Stomach (tissue), 8 donors: ENCODE measurements at regions not wholly inside any gene's neighbourhood (a gene's known extent, or its start where the extent isn't known, plus 50 kb on each side); places are given as distances from the start of the nearest gene placed in this dataset.

ENCODE experiments used
- DNase-seq, 2 donors: peaks; one replicate each; pipeline versions ENCODE4 v3.0.0 to v3.0.0-alpha.2; 2013 to 2019
- H3K27ac ChIP-seq, 5 donors: fragments of 200-600 bp in 4 of 5; sonication (generic) in 4 of 5; one replicate each; pipeline ENCODE4 v1.5.1; 2013 to 2019; ENCODE audit warnings: mild to moderate bottlenecking in 1 of 5, moderate library complexity in 1 of 5
- H3K27me3 ChIP-seq, 3 donors: fragments of 200-600 bp; sonication (generic); one replicate each; pipeline ENCODE4 v1.5.1; 2017 to 2019; ENCODE audit warnings: mixed run types in 1 of 3
- H3K36me3 ChIP-seq, 4 donors: fragments of 200-600 bp; sonication (generic); 1 replicate in 3 of 4; 2 replicates in 1 of 4; pipeline ENCODE4 v1.5.1; 2016 to 2019
- H3K4me1 ChIP-seq, 4 donors: fragments of 200-600 bp; sonication (generic); one replicate each; pipeline ENCODE4 v1.5.1; 2016 to 2019
- H3K4me3 ChIP-seq, 4 donors: fragments of 200-600 bp; sonication (generic) in 3 of 4; one replicate each; pipeline ENCODE4 v1.5.1; 2016 to 2019; ENCODE audit warnings: mild to moderate bottlenecking in 1 of 4
- H3K9me3 ChIP-seq, 4 donors: fragments of 200-600 bp; sonication (generic); one replicate each; pipeline ENCODE4 v1.5.1; 2016 to 2019
- CTCF ChIP-seq, 7 experiments: fragments of 450-650 bp in 4 of 7; fragments of 200-600 bp in 3 of 7; sonication (generic) in 3 of 7; IDR thresholded peaks; one replicate each; pipeline ENCODE4 v1.5.1; 2016 to 2019; ENCODE audit warnings: antibody characterized with exemption in 7 of 7, control low read depth in 2 of 7, mild to moderate bottlenecking in 1 of 7
- EP300 ChIP-seq: sonication (generic); formaldehyde crosslinking; IDR thresholded peaks from one replicate; pipeline ENCODE4 v1.6.1; 2017; ENCODE audit warnings: antibody characterized with exemption
- POLR2A ChIP-seq, 4 donors: fragments of 450-650 bp; IDR thresholded peaks; one replicate each; pipeline ENCODE4 v1.6.1; 2016; ENCODE audit warnings: antibody characterized with exemption in 4 of 4, control low read depth in 2 of 4, mild to moderate bottlenecking in 1 of 4, moderate library complexity in 1 of 4
- POLR2AphosphoS5 ChIP-seq, 3 donors: sonication (generic); formaldehyde crosslinking; IDR thresholded peaks; one replicate each; pipeline ENCODE4 v1.6.1; 2016; ENCODE audit warnings: antibody characterized with exemption in 3 of 3
- whole genome bisulfite sequencing, 5 donors: extraction: QIAGEN DNeasy Blood & Tissue Kit in 3 of 5; methylation state at CpG; one replicate each; pipeline versions ENCODE4 v1.1.5 to v1.1.7; 2013 to 2018; 5-methylcytosine and 5-hydroxymethylcytosine counted together
- intact Hi-C: fragments of 100-400 bp; cut with DNase I; formaldehyde crosslinking; loops from one replicate; pipeline ENCODE4 v1.15.1; 2023; ENCODE audit warnings: low total_unique reads
- donor health status: healthy with polysubstance abuse.
- donor health status: Bipolar disorder and iron deficiency.
- donor health status: healthy.

- H3K4me3 ChIP-seq: no peak overlapping the region
- DNase-seq: peak in 1 of 2 donors; percentile 70
- 48 to 61% (median 55%) methylated on average over 9 of the region's 9 CpGs for WGBS, 5 donors
- peak overlapping the region in 4 of 5 donors; percentile 31 to 72 (median 60) for H3K27ac ChIP-seq
- H3K36me3 ChIP-seq: no peaks in the 10 kb centered on the region
- H3K4me1 ChIP-seq: peaks cover 0 to 30% (median 22%) of the 10 kb centered on the region in 4 donors
- no peaks in the 10 kb centered on the region for H3K27me3 ChIP-seq
- peaks cover 0 to 9% (median 0%) of the 10 kb centered on the region in 4 donors for H3K9me3 ChIP-seq
- intact Hi-C loops: no loop called here
- no peak for TF ChIP-seq CTCF (IDR thresholded peaks at IDR 0.05)
- no peak for TF ChIP-seq POLR2A (IDR thresholded peaks at IDR 0.05)
- TF ChIP-seq POLR2AphosphoS5 (IDR thresholded peaks at IDR 0.05): peak in 2 of 3 donors; percentile 42
- peak; percentile 23 for TF ChIP-seq EP300
Measured at GRCh38 chr3:194930377-194931204, 244.9 kb downstream of the FAM43A start.

- peaks cover 0 to 9% (median 0%) of the 10 kb centered on the region in 4 donors for H3K9me3 ChIP-seq
- H3K4me3 ChIP-seq: no peak overlapping the region
- no peaks in the 10 kb centered on the region for H3K36me3 ChIP-seq
- peak overlapping the region in 4 of 5 donors; percentile 31 to 72 (median 60) for H3K27ac ChIP-seq
- intact Hi-C loops: no loop called here
- DNase-seq: no peak
- no peaks in the 10 kb centered on the region for H3K27me3 ChIP-seq
- H3K4me1 ChIP-seq: peaks cover 0 to 30% (median 22%) of the 10 kb centered on the region in 4 donors
- 60 to 79% (median 75%) methylated on average over 4 of the region's 4 CpGs for WGBS, 5 donors
- TF ChIP-seq POLR2A (IDR thresholded peaks at IDR 0.05): no peak
- no peak for TF ChIP-seq EP300
- TF ChIP-seq POLR2AphosphoS5 (IDR thresholded peaks at IDR 0.05): no peak
- no peak for TF ChIP-seq CTCF (IDR thresholded peaks at IDR 0.05)
Measured at GRCh38 chr3:194931347-194931746, 245.7 kb downstream of the FAM43A start.

- WGBS, 5 donors: 79 to 87% (median 82%) methylated on average over 2 of the region's 2 CpGs
Measured at GRCh38 chr3:194931865-194932264, 246.2 kb downstream of the FAM43A start.

GRCh38 chr3:194933465-194933864 is 247.8 kb downstream of the FAM43A start:
- Histone ChIP-seq H3K4me3 (no peak overlapping the region), H3K27ac (no peak overlapping the region), H3K4me1 (peaks cover 0 to 36% (median 21%) of the 10 kb centered on the region in 4 donors), H3K9me3 (peaks cover 0 to 9% (median 0%) of the 10 kb centered on the region in 4 donors), H3K36me3 (no peaks in the 10 kb centered on the region), H3K27me3 (no peaks in the 10 kb centered on the region)
- WGBS, 5 donors: 89 to 93% (median 90%) methylated on average over 5 of the region's 5 CpGs
- TF ChIP-seq POLR2AphosphoS5 (IDR thresholded peaks at IDR 0.05) (no peak), EP300 (no peak), CTCF (IDR thresholded peaks at IDR 0.05) (no peak), POLR2A (IDR thresholded peaks at IDR 0.05) (no peak)
- DNase-seq: no peak
- intact Hi-C loops: no loop called here

More at GRCh38 chr3:194931865-194932264, 246.2 kb downstream of the FAM43A start:
- H3K4me3 ChIP-seq: no peak overlapping the region
- H3K27ac ChIP-seq: peak overlapping the region in 3 of 5 donors; percentile 31 to 72 (median 58)
- intact Hi-C loops: no loop called here
- no peak for DNase-seq
- H3K9me3 ChIP-seq: peaks cover 0 to 9% (median 0%) of the 10 kb centered on the region in 4 donors
- no peaks in the 10 kb centered on the region for H3K27me3 ChIP-seq
- no peak for TF ChIP-seq EP300
- TF ChIP-seq POLR2AphosphoS5 (IDR thresholded peaks at IDR 0.05): no peak
- TF ChIP-seq CTCF (IDR thresholded peaks at IDR 0.05): no peak
- no peak for TF ChIP-seq POLR2A (IDR thresholded peaks at IDR 0.05)
- H3K36me3 ChIP-seq: no peaks in the 10 kb centered on the region
- H3K4me1 ChIP-seq: peaks cover 0 to 30% (median 22%) of the 10 kb centered on the region in 4 donors
